NCI-H2107 treated with DMSO at 0.1 percent for 48 hours (cell line): ENCODE measurements at regions not wholly inside any gene's neighbourhood (a gene's known extent, or its start where the extent isn't known, plus 50 kb on each side); places are given as distances from the start of the nearest gene placed in this dataset.
"Not testable (repeated sequence)": the region's sequence is repeated elsewhere in the genome, so short reads cannot be mapped to it uniquely, and the experiment has no call there.

Experiments used
- DNase-seq: peaks from one replicate; lab custom pipeline; 2025; ENCODE audit not compliant: unreplicated experiment; lab: John Stamatoyannopoulos, UW

- no peak for DNase-seq
Measured at GRCh38 chr21:27371115-27371974, 404.5 kb upstream of the ADAMTS5 start.

- DNase-seq, result no peak
Measured at GRCh38 chr21:27369978-27370571, 403.2 kb upstream of the ADAMTS5 start.

- DNase-seq, result no peak
Measured at GRCh38 chr21:27369234-27369633, 402.3 kb upstream of the ADAMTS5 start.

- no peak for DNase-seq
Measured at GRCh38 chr21:27366646-27367235, 399.9 kb upstream of the ADAMTS5 start.

- DNase-seq, result no peak
Measured at GRCh38 chr21:27366036-27366435, 399.1 kb upstream of the ADAMTS5 start.

GRCh38 chr21:27365394-27365793, 398.5 kb upstream of the ADAMTS5 start:
- no peak for DNase-seq

- DNase-seq, result no peak
Measured at GRCh38 chr21:27363719-27364477, 397.0 kb upstream of the ADAMTS5 start.

- DNase-seq, result no peak
Measured at GRCh38 chr21:27362249-27362648, 395.4 kb upstream of the ADAMTS5 start.

GRCh38 chr21:27359141-27359540, 392.3 kb upstream of the ADAMTS5 start:
- DNase-seq, result no peak

GRCh38 chr21:27352885-27353284, 386.0 kb upstream of the ADAMTS5 start:
- no peak for DNase-seq

- no peak for DNase-seq
Measured at GRCh38 chr21:27346041-27346448, 379.2 kb upstream of the ADAMTS5 start.

- DNase-seq, result no peak
Measured at GRCh38 chr21:27339902-27340301, 373.0 kb upstream of the ADAMTS5 start.

- DNase-seq, result not testable (repeated sequence)
Measured at GRCh38 chr21:27338007-27338406, 371.1 kb upstream of the ADAMTS5 start.

GRCh38 chr21:27333096-27333495, 366.2 kb upstream of the ADAMTS5 start:
- no peak for DNase-seq

GRCh38 chr21:27329255-27329851, 362.5 kb upstream of the ADAMTS5 start:
- DNase-seq, result no peak

- DNase-seq, result no peak
Measured at GRCh38 chr21:27326301-27326700, 359.4 kb upstream of the ADAMTS5 start.

- DNase-seq, result no peak
Measured at GRCh38 chr21:27323331-27323730, 356.4 kb upstream of the ADAMTS5 start.

- no peak for DNase-seq
Measured at GRCh38 chr21:27321791-27322190, 354.9 kb upstream of the ADAMTS5 start.

GRCh38 chr21:27320868-27321267, 354.0 kb upstream of the ADAMTS5 start:
- no peak for DNase-seq

- not testable (repeated sequence) for DNase-seq
Measured at GRCh38 chr21:27317601-27318000, 350.7 kb upstream of the ADAMTS5 start.

- DNase-seq, result no peak
Measured at GRCh38 chr21:27315373-27315772, 348.5 kb upstream of the ADAMTS5 start.
